RPMI8226 (cell line): ENCODE measurements at regions not wholly inside any gene's neighbourhood (a gene's known extent, or its start where the extent isn't known, plus 50 kb on each side); places are given as distances from the start of the nearest gene placed in this dataset.
"Not testable (repeated sequence)": the region's sequence is repeated elsewhere in the genome, so short reads cannot be mapped to it uniquely, and the experiment has no call there.

Experiments used
- DNase-seq: peaks from one replicate; pipeline ENCODE4 v3.0.0-alpha.2; 2015

DNA sequence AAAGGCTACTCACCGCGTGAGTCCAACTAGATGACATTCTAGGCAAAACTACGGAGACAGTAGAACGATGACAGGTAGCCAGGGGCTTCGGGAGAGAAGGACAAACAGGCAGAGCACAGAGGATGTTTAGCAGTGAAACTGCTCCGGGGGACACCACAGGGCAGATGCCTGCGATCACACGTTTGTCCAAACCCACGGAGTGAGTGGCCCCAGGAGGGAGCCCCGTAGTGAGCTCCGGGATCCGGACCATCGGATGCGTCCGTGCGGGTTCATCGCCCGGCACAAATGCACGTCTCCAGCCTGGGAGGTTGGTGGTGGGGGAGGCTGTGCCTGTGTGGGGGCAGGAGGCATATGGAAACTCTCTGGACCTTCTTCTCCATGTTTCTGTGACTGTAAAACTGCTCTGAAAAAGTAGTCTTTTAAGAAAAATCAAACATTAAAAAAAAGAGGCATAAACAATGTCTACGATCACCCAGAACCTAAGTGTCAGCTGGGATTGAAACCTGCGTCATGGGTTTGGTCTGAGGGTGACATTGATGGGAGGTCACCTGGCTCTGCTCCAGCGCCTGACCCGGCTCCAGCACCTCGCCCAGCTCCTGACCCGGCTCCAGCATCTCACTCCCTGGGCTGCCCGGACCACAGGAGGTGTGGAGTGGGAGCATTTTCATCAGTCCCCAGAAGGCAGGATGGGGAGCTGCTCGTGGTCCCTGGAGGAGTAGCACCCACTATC is 83.0 kb upstream of the CTDP1 start:
- no peak for DNase-seq

DNA sequence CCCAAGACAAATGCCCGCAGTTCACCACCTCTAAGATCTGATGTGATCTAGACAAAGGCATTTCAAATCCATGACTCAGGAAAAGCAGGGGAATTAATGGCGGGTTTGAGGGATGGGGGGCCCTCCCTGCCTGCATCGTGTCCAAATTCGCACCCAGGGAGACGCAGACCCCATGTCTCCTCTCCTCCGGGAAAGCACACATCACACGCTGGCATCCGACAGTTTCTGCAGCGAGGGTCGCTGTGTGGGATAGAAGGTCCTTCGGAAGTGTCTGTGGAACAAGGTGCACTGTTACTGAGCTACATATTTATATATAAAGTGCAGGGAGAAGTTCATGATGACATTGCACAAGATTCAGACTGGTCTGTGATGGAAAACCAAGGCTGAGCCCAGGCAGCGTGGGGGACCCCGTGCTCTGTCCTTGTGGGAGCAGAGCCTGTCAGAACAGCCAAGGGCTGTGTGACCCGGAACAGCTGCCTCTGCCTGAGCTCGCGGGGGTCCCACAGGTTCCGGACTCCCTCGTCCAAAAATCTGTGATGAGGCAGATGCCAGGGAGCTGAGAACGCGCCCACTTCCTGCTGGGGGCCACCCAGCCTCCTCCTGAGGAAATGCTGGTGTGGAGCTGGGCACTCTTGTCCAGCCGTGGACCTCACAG is 82.3 kb upstream of the CTDP1 start:
- no peak for DNase-seq

DNA sequence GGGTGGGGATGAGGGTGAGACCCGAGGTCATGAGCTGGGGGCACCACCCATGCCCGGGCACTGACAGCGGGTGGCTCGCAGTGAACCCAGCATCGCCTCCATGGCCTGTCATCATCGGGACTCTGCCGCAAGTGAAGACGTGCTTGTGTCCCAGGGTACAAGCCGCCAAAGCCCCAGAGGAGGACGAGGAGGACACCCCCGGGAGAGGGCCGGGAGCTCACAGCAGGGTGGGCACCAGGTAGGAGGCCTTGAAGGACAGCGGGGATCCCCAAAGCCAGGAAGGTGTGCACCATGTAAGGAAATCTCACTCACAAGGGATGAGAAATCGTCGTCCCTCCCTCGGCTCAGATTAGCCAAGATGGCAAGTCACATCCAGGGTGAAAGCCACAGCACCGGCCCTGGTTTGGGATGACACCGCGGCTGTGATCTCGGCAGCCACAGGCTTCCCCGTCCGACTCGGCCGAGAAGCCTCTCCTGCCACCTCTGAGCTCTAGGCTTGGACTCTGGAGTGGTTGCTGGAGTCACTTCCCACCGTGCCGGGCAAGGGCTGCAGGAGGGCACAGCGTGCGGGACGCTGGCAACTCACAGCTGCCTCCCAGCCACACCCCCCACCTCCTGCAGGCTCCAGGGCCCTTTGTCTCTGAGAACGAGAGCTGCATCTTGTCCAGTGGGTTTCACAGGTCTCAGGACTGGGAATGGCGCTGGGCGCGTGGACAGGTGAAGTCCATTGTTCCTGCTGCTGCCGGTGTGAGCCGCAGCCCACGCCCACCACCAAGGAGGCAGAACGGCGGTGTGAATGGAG is 81.6 kb upstream of the CTDP1 start:
- DNase-seq = no peak

DNA sequence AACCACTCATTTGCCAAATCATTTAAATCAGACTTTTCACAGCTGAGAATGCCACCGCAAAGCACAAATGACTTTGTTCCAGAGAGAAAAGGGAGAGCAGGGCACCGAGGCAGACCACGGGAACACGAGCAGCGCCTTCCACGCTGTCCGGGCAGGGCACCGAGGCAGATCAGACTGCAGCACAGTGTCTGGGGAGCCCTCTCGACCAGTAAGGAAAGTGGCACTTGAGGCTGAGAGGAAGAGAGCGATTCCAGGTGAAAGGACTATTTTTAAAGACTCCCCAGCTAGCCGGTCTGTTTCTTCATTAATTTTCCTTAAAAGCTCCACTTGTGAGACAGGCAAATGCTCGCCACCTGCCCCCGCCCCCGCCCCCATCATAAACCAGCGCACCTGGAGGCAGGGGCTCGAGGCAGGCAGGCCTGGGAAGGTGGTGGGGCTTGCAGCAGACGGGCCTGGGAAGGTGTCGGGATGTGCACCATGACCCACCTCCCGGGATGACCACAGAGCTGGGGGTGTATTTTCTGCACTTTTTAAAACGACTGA is 80.9 kb upstream of the CTDP1 start:
- DNase-seq = no peak

DNA sequence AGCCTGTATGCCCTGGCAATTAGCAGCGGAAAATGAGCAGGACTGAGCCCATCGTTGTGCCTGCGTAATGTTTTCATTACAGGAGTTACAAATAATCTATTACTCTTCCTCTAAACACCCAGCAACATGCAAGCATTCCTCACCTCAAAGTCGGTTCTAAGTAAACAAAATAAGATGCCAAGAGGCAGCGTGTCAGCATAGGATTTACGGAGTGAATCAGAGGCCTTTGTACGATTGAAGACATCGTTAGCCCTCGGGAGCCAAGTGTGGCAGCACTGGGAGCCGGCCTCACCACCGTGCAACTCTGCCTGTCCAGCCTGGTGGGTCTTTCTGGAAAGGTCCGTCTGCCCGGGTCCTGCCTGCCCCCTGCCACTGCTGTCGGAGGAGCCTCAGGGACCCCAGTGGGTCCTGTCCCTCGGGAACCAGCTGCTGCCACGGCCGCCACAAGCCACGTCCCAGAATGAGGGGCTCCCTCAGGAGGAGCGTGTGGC is 80.1 kb upstream of the CTDP1 start:
- no peak for DNase-seq

DNA sequence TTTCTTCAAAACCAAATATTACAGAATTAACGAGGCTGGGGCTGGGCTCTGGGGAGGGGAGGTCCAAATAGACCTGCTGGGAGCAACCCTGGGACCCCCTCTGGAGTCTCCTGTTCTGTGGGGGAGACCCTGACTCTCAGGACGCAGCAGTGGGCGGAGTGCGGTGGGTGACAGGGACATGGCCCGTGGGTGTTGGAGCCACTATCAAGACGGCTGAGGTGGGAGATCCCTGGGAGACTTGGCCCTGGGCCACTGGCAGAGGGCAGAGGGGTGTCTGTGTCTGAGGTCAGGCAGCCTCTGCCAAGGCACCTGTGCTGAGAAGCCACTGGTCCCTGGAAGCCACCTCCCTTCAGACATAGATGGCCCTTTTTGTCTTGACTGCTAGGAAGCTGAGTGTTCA is 79.5 kb upstream of the CTDP1 start:
- no peak for DNase-seq

DNA sequence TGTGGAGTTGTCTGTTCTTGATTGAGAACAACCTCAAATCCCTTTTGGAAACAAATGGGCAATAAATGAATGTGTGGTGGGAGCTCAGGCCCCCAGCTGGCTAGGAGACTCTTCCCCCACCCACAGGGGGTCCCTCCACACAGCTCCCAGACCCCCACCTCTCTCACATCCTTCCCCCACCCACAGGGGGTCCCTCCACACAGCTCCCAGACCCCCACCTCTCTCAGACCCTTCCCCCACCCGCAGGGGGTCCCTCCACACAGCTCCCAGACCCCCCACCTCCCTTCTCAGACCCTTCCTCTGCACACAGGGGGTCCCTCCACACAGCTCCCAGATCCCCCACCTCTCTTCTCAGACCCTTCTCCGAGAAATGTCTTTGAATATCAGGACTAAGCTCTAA is 79.0 kb upstream of the CTDP1 start:
- no peak for DNase-seq

DNA sequence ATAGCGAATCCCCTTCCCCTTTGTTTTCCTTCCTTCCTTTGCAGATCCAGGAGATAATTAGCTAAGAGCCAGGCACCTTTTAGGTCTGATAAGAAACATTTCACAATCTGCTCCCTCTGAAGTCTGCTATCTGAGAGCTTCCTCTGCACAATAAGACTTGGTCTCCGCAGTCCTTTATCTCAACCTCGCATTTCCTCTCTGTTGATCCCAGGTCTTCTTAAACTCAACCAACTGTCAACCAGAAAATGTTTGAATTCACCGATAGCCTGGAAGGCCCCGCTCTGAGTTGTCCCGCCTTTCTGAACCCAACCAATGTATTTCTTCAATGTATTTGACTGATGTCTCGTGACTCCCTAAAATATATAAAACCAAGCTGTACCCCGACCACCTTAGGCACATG is 78.4 kb upstream of the CTDP1 start:
- DNase-seq = no peak

DNA sequence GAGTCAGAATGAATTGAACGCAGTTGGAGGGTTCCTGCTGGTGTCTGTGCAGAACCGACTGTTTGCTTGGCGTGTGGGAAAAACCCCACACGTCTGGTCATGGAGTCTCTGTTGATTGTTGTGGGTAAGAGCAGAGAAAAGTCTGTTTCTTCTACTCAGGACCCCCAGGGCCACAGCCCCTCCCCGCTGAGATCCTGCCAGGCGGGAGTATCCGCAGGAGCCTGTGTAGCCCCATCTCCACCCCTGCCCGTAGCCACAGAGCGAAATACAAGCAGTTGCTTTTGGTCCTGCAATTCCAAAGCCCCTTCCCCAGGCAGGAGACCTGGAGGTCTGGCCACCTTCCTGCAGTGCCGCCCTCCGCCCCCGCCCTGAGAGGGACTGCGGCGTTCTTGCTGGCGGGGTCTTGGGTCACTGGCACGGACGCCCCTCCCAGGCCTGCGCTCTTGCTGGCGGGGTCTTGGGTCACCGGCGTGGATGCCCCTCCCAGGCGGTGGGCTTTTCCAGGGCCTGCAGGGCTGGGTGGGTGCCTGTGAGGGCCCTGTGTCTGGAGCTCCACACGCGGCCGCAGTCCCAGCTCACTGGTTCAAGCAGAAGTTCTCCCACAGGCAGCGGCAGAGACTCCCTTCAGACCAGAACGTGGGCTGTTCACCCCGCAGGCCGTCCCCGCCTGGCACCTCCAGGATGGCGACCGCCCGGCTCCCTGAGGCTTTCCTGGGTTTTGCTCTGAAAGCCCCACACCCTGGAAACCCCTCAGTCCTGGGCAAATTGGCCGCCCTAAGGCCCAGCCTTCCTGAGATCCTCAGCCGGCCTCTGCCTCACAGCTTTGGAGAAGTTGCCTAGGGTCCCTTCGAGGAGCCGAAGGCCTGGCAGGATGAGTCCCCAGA is 76.0 kb upstream of the CTDP1 start:
- DNase-seq = no peak

DNA sequence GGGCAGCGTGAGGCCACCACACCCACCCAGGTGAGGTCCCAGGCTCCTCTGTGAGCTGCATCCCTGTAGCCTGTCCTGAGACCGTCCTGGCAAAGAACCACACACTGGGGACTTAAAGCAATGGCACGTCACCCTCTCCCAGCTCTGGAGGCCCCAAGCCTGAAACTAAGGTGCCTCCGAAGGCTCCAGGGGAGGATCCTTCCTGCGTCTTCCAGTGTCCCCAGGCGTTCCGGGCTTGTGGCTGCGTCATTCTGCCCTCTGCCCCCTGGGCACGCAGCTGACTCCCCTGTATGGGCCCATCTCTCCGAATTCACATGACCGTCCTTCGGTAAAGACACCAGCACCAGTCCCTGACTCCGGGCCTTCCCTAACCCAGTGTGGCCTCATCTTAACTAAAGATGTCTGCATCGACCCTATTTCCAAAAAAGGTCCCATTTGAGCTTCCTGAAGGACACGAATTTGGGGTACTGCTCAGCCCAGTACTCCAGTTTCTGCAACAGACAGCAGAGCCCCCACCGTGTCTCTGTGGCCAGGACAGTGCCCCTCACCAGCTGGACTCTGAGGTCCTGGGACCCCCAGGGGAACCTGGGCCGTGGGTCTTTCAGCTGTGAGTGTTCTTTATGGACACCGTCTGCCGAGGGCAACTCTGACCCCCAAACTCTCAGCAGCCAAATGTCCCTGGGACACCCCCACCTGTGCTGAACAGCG is 75.2 kb upstream of the CTDP1 start:
- DNase-seq = no peak

DNA sequence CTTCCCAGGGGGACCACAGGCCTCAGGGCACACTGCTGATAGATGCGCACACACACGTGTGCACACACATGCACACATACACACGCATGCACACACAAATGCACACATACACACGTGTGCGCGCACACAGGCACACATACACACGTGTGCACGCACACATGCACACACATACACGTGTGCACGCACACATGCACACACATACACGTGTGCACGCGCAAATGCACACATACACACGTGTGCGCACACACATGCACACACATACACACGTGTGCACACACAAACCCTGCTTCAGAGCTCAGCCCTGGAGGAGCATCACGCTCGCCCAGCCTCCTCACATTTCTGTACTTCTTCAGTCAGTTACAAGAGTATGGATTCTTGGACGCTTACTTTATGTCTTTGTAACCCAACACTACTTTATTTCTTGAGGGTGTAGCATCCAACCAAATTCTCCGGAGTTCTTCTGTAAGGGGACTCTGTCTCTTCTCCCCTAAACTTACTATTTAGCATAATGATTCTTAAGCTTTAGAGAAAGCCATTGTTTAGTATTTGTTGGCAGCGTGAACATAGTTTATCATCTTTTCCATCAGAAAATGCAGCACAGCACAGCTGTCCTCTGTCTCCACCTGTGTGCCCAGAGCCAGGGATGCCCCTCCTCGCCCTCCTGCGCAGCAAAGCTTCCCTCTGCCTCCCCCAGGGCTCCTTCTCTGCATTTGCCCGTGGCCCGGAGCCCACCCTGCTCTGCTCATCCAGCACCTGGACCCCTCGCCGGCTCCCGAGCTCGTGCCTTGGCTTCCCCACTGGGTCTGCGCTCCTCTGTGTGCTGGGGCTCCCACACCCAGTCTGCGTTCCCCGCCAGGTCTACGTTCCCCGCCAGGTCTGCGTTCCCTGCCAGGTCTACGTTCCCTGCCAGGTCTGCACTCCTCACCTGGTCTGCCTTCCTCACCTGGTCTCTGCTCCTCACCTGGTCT is 74.4 kb upstream of the CTDP1 start:
- DNase-seq = no peak

DNA sequence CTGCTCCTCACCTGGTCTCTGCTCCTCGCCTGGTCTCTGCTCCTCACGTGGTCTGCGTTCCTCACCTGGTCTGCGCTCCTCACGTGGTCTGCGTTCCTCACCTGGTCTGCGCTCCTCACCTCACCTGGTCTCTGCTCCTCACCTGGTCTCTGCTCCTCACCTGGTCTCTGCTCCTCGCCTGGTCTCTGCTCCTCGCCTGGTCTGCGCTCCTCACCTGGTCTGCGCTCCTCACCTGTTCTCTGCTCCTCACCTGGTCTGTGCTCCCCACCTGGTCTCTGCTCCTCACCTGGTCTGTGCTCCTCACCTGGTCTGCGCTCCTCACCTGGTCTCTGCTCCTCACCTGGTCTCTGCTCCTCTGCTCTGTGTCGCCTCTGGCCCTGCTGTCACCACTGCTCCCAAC is 73.5 kb upstream of the CTDP1 start:
- not testable (repeated sequence) for DNase-seq

DNA sequence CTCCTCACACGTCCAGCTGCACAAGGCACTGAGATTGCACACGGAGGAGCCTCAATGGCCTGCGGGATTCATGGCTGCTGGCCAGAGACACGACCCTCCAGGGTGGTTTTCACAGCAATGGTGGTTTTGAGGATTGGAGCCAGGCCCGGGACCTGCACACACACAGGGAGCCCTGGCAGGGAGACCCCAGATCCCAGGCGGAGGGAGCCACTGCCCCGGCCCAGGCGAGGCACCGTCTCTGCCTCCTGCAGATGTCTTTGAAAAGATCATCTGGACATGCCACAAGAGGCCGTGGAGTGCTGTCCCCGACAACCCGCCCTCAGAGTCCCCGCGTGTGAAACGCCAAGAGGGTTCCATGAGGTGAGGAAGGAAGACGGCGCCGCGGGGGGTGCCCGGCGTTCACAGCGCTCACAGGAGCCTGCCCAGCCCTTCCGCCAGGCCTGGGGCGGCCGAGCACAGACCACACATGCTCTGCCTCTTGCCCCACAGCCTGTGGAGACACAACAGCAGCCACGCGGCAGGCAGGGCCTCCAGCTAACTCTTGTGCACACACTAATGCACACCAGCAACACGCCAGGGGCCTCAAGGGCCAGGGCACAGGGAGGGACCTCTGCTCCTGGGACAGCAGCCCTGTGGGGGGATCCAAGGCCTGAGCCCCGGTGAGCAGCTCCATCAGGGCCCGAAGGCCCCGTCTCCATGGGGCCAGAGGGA is 72.8 kb upstream of the CTDP1 start:
- DNase-seq = no peak

DNA sequence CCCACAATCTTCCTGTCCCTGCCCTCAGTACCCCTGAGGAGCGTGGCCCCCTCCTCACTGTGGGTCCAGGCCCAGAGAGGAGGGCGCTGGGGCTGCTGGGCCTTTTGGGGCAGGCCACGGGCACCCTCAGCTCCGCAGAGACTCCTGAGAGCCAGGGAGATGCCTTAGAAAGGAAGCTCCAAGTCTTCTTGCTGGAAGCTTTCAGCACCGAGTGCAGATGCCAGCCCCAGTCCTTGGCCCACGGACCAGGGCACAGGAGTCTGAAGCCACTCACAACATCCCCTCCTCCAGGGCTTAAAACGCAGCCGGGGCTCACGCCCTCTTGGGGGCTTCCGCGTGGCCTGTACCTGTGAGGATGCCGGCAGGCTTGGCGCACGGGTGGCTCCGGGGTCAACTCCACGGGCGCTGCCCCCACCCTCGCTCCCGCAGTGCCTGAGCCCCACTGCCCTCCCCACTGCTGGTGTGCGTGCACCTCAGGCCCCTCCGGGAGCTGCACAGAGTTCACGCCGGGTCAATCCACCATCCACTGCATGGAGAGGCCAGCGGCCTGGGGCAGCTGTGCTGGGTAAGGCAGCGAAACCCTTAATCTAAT is 72.1 kb upstream of the CTDP1 start:
- DNase-seq = no peak

DNA sequence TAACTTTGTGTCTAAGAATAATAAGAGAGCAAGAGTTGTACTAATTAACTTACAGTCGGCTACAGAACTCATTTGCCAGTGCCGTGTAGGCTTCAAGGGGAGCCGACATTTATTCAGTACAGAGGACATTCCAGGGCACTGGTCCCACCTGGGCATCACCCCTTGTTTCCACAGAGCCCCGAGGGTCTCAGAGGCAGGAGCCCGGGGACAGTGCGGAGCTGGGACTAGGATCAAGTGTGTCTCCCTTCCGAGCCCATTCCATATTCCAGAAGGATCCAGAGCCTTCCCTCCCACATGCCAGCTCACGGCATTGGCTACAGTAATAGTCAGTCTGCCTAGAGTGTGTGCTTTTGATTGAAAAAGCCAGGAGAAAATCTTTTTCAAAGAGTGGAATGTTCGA is 71.5 kb upstream of the CTDP1 start:
- DNase-seq = no peak

DNA sequence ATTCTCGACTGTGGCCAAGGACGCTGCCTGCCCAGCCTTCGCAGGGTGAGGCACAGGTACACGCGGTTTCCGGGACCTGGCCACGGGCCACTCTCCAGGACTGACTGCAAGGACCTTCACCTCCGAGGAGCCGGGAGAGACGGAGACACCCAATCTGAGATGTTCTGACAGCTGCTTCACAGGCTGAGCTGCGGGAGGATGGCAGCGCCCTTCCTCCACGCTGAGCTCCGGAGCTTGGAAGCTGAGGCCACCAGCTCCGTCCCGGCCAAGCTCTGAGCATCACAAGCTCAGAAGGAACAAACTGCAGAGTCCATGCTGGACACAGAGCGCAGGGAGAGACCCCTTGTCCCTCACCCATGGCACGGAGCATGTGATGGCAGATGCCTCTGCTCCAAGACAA is 71.1 kb upstream of the CTDP1 start:
- no peak for DNase-seq

DNA sequence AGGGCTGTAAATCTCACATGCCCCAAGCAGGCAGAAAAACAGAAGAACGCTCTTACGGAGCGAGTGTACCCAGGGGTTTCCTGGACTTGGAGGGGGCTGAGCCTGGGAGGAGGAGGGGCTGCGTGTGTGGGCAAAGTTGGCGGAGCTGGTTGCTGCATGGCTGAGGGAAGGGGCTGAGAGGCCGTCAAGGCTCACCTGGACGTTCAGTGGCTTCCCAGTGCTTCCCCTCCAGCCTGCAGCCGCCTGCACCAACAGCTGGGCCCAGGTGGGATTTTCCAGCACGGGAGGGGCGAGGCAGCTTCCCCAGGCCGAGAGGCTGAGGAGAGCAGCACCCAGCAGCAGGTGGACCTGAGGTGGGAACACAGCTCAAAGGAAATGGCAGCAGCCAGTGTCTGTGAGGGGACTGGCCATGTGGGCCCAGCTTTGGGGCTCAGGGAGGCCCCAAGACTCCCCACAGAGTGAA is 70.6 kb upstream of the CTDP1 start:
- DNase-seq = no peak

DNA sequence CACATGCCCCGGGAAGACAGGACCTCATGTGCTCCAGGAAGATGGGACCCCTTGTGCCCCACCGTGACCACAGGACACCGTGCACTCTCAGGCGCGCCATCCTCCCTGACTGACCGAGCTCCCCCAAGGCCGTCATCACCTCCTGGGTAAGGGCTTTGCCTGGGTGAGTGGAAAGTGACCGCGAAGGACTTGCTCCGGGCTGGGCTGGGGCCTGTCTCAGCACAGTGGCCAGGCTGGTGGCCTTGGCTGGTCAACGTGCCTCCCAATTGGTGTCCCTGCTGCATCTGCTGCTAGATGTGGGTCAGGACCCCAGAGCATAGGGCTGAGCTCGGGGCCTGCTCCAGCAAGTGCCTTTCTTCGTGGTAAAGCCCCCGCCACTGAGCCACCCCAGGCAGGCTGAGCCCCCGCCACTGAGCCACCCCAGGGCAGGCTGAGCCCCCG is 69.7 kb upstream of the CTDP1 start:
- DNase-seq = no peak

DNA sequence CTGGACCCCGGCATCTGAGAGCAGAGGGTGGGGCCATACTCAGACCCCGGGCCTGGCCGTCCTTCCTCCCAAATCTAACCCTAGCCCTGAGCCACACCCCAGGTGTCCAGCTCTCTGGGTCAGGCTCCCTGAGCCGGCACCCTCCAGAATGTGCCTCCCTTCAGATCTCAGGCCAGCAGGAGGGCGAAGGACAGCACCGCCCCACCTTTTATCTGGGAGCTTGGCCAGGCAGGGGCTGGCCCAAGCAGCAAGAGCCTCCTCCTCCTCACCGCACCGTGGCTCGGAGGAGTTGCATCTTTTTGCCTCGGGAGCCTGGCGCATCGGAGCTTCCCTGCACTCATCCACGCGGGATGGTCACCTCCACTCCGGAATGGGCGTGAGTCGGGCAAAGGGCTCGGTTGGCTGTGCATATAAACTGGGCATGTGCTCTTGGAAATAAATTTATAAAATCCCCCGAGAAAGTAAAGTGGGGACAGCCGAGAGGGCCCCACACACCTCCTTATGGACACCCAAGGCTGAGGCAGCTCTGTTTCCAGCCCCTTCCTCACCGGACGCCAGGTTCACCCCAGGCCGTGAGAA is 69.1 kb upstream of the CTDP1 start:
- DNase-seq = no peak
